ENCODE measurements at regions not wholly inside any gene's neighbourhood (a gene's known extent, or its start where the extent isn't known, plus 50 kb on each side); places are given as distances from the start of the nearest gene placed in this dataset.

- Histone ChIP-seq H3K4me2 (ENCODE audit: control insufficient read depth, insufficient read depth) (no peak overlapping the region), H2AFZ (ENCODE audit: control insufficient read depth, low read depth, low read length) (no peak overlapping the region), H3K9ac (ENCODE audit: control insufficient read depth, insufficient read depth, low read length) (no peak overlapping the region), H4K20me1 (ENCODE audit: control insufficient read depth, insufficient read depth) (no peaks in the 10 kb centered on the region), H3K4me3 (no peak overlapping the region), H3K9me3 (replicated peaks; ENCODE audit: control insufficient read depth, insufficient read depth, low read length) (no peaks in the 10 kb centered on the region), H3K36me3 (ENCODE audit: control insufficient read depth in 2 of 2, insufficient read depth in 2 of 2, low read length in 1 of 2) (no peaks in the 10 kb centered on the region), H3K4me1 (ENCODE audit: control insufficient read depth, insufficient read depth, low read length) (no peaks in the 10 kb centered on the region), H3K27me3 (replicated peaks in 1 of 2; ENCODE audit: control insufficient read depth in 2 of 2, insufficient read depth in 2 of 2, low read length in 1 of 2) (peaks cover 0 to 2% of the 10 kb centered on the region in 2 experiments; a peak in 1 of 4 replicates), H3K79me2 (ENCODE audit: control insufficient read depth, insufficient read depth, low read length) (no peaks in the 10 kb centered on the region), H3K27ac (ENCODE audit: control insufficient read depth, insufficient read depth) (no peak overlapping the region)
- SMC1A ChIA-PET (ENCODE audit: uncharacterized antibody, unreplicated experiment): no interaction called here
- RAD21 ChIA-PET (ENCODE audit: unreplicated experiment): no interaction called here
- BruUV-seq (replicated peaks): no TSS peak
- no peak for TF ChIP-seq CREM (IDR thresholded peaks at IDR 0.05; ENCODE audit: low read depth)
- TF ChIP-seq SUZ12 (IDR thresholded peaks at IDR 0.05; ENCODE audit: unreplicated experiment): no peak
- TF ChIP-seq PAX5 (IDR thresholded peaks at IDR 0.05; ENCODE audit: borderline replicate concordance, low read depth, low read length): no peak
- no peak for TF ChIP-seq ZNF687 (IDR thresholded peaks at IDR 0.05)
- no peak for TF ChIP-seq SP1 (IDR thresholded peaks at IDR 0.05; ENCODE audit: low read depth, low read length)
- TF ChIP-seq EGR1 (IDR thresholded peaks at IDR 0.05; ENCODE audit: borderline replicate concordance in 1 of 2, low read depth in 2 of 2, low read length in 2 of 2): no peak
- no peak for TF ChIP-seq NBN (IDR thresholded peaks at IDR 0.05)
- no peak for TF ChIP-seq MLLT1 (IDR thresholded peaks at IDR 0.05)
- TF ChIP-seq RCOR1 (conservative IDR thresholded peaks at IDR 0.05; ENCODE audit: low read depth, low read length): no peak
- TF ChIP-seq STAT3 (IDR thresholded peaks at IDR 0.05; ENCODE audit: low read depth, low read length): no peak
- no peak for TF ChIP-seq MYC (IDR thresholded peaks at IDR 0.05; ENCODE audit: insufficient read depth, insufficient read length, insufficient replicate concordance, low read length, severe bottlenecking)
- TF ChIP-seq WRNIP1 (IDR thresholded peaks at IDR 0.05; ENCODE audit: borderline replicate concordance, low read depth, low read length): no peak
- no peak for TF ChIP-seq SMAD1 (IDR thresholded peaks at IDR 0.05; ENCODE audit: low read depth, partially characterized antibody)
- no peak for TF ChIP-seq GABPA (IDR thresholded peaks at IDR 0.05; ENCODE audit: low read depth)
- intact Hi-C loops (cut with micrococcal nuclease; ENCODE audit: unreplicated experiment) (no loop called here), in situ Hi-C loops (cut with MboI) (no loop called here)
- WGBS (ENCODE audit: insufficient coverage, insufficient replicate concordance, low lambda C conversion rate, missing lambda C conversion rate): 0% methylated on average over 3 of the region's 3 CpGs
- no peak for FAIRE-seq
- POLR2A ChIA-PET: no interaction called here
- no peak for DNase-seq (ENCODE audit: low read depth, low spot score)
- ATAC-seq: no peak
- CTCF ChIA-PET: no interaction called here
These were observed 161.0 kb downstream of the FOXB1 start for GRCh38 chr15:60165111-60165510.

Measured in GM12878 (cell line).